GM18499 (cell line): ENCODE measurements at regions not wholly inside any gene's neighbourhood (a gene's known extent, or its start where the extent isn't known, plus 50 kb on each side); places are given as distances from the start of the nearest gene placed in this dataset.

ENCODE experiments used
- ATAC-seq: cut with Tn5 transposase; IDR thresholded peaks from one replicate; pipeline ENCODE4 v1.9.1; 2021; ENCODE audit warnings: moderate number of reproducible peaks; ENCODE audit not compliant: insufficient read depth, unreplicated experiment

DNA sequence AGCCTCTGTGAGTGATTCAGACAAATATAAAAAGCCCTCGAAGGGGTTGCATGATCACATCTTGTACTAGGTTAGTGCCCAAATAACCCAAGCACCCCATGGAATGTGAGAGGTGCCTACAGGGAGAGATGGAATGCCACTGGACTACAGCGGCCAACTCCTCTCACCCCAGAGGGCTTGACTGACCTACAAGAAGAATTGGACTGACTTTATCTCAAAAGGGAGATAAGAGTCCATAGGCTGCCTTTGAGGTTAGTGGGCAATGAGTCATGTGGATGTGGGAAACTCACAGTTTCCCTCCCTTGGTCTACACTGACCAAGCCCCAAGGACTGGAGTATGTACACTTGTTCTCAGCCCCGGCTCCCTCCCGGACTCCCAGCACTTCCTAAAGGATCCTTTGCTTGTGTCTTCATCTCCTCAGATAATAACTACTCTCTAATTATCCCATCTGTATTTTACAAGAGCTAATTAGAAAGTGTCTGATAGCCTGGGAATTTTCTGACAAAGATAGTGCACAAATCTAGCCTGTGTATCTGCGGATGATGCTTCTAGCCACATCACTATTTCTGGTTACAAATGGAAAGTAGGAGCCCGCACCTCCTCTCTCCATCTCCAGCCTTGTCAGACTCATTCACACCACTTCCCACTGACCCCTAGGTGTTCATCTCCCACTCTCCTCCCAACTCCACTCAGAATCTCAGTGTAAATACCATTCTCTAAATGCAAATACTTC is 547.8 kb upstream of the TBL1XR1 start:
- no peak for ATAC-seq

- no peak for ATAC-seq
These were observed 548.3 kb upstream of the TBL1XR1 start for GRCh38 chr3:177745607-177746005.

DNA sequence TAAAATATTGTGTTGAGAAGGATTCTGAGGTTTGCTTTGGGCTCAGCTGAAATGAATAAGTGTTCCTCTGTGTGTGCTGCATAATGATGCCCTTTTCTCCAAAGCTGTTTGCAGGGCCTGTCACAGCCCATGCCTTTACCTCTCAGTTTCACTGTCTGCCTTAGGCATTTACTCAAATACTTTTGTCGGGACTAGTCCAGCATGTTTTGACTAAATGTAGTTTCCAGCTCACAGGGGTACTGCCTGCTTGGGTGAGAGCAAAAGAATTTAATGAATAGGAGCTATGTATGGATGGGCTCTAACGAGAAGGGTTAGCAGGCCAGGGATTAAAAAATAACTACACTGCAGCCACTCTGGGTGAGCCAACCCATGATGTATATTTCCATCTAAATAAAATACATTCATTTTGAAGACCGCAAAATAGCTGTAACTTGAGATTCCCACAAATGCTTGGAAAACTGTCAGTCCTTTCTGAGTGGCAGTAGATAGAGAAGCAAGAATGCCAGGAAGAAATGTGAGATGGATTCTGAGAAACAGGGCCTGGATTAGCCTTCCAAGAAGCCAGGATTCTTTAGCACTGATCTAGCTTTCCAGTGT is 549.2 kb upstream of the TBL1XR1 start:
- ATAC-seq, result no peak

DNA sequence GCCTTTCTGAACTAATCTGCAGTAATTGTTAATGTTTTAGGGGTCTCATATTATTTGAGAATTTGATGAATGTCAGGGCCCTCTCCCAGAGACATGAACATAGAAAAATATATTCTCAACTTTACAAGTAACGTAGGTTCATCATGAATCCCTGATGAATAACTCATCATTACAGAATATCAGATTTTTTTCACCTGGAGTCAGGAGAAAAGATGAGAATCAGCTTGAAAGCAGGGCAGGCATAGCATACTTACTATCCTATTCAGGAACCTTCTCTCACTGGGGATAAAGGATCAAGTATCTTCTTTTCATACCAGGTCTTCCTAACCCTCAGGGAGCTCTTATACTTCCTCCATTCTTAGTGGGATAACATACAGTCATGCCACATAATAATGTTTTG is 552.6 kb upstream of the TBL1XR1 start:
- no peak for ATAC-seq

DNA sequence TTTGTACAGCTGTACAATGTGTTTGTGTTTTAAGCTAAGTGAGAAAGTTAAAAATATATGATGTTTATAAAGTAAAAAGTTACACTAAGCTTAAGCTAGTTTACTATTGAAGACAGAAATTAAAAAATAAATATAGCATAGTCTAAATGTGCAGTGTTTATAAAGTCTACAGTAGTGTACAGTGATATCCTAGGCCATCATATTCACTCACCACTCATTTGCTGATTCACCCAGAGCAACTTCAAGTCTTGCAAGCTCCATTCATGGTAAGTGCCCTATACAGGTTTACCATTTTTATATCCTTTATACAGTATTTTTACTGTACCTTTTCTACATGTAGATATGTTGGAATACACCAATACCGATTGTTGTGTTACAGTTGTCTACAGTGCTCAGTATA is 553.2 kb upstream of the TBL1XR1 start:
- ATAC-seq, result no peak

GRCh38 chr3:177751770-177752169 is 554.5 kb upstream of the TBL1XR1 start:
- no peak for ATAC-seq

GRCh38 chr3:177752831-177753230 is 555.5 kb upstream of the TBL1XR1 start:
- no peak for ATAC-seq

- no peak for ATAC-seq
These were observed 556.3 kb upstream of the TBL1XR1 start for GRCh38 chr3:177753451-177754155.

DNA sequence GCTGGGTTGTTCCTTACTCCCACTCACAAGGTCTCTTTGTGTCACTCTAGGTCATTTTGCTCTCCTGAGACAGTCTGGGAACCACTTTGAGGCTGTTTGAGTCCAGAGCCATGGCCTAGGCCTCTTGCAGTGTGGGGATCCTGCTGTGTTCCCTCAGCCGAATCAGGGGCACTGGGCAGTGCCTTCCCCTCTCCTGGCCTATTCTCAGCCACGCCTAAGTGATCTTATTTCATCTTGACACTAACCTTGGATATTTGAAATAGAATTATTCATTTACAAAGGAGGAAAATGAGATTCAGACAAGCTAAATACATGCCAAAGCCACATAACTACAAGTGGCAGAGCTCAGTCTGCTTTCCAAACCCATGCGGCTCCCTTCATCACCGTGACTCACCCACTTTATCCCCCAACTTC is 557.2 kb upstream of the TBL1XR1 start:
- ATAC-seq, result no peak

DNA sequence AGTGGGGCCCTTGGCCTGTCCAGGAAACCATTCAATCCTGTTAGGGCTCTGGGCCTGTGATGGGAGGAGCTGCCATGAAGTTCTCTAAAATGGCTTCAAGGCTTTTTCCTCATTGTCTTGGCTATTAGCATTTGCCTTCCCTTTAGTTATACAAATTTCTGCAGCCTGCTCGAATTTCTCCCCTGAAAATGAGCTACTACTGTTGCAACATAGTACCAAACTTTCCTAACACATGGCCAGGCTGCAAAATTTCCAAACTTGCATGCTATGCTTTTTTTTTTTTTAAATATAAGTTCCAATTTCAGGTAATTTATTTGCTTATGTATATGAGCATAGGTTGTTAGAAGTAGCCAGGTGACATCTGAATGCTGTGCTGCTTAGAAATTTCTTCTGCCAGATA is 560.8 kb upstream of the TBL1XR1 start:
- ATAC-seq, result no peak

GRCh38 chr3:177760803-177761202 is 563.5 kb upstream of the TBL1XR1 start:
- no peak for ATAC-seq

GRCh38 chr3:177764377-177764912 is 567.2 kb upstream of the TBL1XR1 start:
- ATAC-seq, result no peak

DNA sequence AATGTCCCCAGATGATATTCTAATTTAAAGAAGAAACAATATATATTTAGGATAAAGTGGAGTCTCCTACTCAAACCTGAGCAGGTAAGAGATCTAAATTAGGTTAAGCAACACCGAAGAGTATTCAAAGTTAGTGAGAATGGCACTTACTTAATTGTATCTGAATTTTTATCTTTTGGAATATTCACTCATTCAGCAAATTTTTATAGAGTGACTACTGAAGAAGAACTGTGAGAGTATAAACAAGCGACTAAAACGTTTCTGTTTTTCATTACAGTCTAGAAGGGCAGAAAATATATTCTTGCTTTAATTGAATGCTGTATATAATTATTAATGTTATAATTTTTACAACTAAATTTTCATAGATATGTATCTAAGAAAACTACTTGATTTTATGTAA is 567.7 kb upstream of the TBL1XR1 start:
- no peak for ATAC-seq

DNA sequence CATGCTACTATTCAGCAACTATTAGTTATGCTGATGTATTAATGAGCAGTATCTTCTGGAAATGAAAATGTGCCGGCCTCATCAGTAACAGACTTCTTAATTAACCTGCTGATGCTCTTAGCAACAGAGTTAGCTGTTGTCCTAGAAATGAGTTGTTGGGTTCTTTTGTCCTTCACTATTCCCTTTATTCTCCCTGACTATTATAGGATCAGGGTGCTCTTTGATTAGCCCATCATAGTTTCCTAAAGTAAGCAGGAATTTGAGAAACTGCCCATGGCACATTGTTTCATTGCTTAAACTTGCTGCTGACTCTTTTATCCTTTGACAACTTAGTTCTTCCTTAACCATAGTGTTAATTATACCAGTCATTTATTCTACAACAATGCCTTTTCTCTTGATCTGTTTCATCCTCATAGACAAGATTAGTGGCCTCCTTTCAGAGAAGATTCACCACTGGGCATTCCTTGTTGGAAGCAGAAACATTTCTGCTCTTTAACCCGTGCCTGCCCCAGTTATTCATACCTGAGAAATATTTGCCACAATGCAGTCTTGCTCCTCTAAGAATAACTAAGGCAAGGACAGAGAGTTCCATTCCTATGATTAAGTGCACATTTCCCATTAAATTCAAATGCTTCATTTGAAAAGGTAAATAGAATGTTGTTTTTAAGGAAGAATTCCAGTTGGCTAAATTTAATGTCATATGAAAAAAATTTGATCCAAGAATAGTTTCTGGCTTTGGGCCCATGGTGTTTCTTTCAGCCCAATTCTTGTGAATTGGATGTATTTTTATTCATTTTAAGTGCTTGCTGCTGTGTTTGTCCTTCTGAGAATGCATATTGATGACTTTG is 573.3 kb upstream of the TBL1XR1 start:
- ATAC-seq, result no peak

- ATAC-seq, result no peak
These were observed 574.5 kb upstream of the TBL1XR1 start for GRCh38 chr3:177771780-177772179.

- ATAC-seq, result no peak
These were observed 575.8 kb upstream of the TBL1XR1 start for GRCh38 chr3:177772908-177773557.

GRCh38 chr3:177773717-177774116 is 576.4 kb upstream of the TBL1XR1 start:
- ATAC-seq, result no peak

GRCh38 chr3:177776661-177777101 is 579.4 kb upstream of the TBL1XR1 start:
- no peak for ATAC-seq

- ATAC-seq, result no peak
These were observed 580.4 kb upstream of the TBL1XR1 start for GRCh38 chr3:177777699-177778098.

DNA sequence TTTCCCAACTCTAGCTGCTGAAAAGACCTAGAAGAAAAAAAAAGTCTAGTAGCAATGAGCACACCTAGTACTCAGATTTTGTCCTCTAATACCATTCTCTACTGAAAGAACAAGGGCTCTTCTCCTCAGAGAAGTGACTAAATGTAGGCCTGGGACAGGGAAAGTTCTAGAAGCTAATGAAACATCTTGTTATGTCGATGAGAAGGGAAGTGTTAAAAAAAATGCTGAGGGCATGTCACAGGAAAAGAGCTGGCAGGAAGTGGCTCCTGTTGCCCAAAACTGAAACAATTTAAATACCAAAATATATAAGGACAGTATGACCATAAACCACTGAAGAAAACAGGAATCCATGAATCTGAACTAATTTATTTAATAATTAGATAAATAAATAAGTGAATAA is 581.4 kb upstream of the TBL1XR1 start:
- no peak for ATAC-seq
